GM12865 (cell line): ENCODE measurements at regions not wholly inside any gene's neighbourhood (a gene's known extent, or its start where the extent isn't known, plus 50 kb on each side); places are given as distances from the start of the nearest gene placed in this dataset.
"Not testable (repeated sequence)": the region's sequence is repeated elsewhere in the genome, so short reads cannot be mapped to it uniquely, and the experiment has no call there.

Experiments used
- DNase-seq: peaks from one replicate; pipeline ENCODE4 v3.0.0; 2010; ENCODE audit warnings: low read depth
- H3K4me3 ChIP-seq: 2 replicates; pipeline ENCODE4 v1.5.1; 2011; ENCODE audit warnings: mild to moderate bottlenecking, low read depth, low read length, control low read depth
- TF ChIP-seq, protein P1 (sequence below): IDR thresholded peaks from 2 replicates; pipeline ENCODE4 v1.5.1; 2011; ENCODE audit warnings: low read length, control low read depth, low read depth, inconsistent platforms; ENCODE audit not compliant: insufficient read depth; ENCODE audit errors: missing control alignments

DNA sequence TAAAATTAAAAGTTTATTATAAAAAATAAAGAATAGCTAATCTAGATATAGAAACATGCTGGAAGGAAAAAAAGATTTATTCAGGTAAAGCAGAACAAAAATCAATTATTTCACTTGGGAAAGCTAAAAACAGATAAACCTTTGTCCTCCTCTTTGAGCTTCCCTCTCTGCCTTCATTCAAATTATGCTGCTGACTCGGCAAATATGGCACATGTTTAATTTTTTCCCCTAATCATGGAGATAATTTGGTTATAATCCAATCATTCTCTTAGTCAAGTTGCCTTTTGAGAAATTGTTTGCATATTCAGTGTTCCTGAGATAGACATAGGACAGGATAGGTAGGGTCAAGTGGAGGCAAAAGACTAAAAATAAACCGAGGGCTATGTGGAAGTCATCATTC, 556.8 kb upstream of the PTCHD4 start:
- no peak overlapping the region for H3K4me3 ChIP-seq
- DNase-seq: no peak
- TF ChIP-seq, protein P1, sequence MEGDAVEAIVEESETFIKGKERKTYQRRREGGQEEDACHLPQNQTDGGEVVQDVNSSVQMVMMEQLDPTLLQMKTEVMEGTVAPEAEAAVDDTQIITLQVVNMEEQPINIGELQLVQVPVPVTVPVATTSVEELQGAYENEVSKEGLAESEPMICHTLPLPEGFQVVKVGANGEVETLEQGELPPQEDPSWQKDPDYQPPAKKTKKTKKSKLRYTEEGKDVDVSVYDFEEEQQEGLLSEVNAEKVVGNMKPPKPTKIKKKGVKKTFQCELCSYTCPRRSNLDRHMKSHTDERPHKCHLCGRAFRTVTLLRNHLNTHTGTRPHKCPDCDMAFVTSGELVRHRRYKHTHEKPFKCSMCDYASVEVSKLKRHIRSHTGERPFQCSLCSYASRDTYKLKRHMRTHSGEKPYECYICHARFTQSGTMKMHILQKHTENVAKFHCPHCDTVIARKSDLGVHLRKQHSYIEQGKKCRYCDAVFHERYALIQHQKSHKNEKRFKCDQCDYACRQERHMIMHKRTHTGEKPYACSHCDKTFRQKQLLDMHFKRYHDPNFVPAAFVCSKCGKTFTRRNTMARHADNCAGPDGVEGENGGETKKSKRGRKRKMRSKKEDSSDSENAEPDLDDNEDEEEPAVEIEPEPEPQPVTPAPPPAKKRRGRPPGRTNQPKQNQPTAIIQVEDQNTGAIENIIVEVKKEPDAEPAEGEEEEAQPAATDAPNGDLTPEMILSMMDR: no peak

DNA sequence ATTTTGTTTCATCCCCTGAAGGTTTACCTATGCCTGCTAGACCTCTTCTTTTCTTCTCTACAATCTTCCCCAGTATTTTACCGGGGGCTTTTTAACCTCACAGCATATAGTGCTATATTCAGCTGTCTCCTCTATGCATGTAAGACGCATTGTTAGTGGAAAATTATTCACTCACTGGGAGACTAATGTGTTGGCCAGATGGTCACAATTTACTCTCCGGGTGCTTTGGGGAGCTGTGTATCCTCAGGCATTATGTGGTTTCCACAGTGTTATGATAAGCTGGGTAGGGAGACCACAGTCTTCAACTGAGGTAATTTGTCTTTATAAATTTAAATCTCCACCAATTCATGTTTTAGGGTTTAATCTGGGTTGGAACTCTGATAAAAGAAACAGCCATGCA, 553.8 kb upstream of the PTCHD4 start:
- no peak overlapping the region for H3K4me3 ChIP-seq
- DNase-seq: no peak
- TF ChIP-seq, protein P1: no peak

DNA sequence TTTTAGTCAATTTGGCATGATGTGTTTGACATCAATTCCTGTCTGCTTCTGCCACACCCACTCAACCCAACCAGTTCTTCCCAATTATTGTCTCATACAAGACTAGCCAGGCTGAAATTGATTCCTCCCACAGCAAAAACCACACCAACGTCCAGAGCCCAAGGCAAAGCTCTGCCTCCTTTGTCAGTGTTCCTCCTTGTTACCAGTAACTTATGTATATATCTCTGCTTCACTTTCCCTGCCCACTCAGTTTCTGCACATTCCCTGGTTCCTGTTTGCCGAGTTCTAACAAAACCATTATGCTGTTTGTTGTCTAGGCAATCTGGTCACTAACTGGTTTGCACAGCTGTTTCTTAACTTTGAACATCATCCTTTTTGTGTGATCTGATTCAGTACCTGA, 547.9 kb upstream of the PTCHD4 start:
- no peak overlapping the region for H3K4me3 ChIP-seq
- DNase-seq: no peak
- TF ChIP-seq, protein P1: no peak

DNA sequence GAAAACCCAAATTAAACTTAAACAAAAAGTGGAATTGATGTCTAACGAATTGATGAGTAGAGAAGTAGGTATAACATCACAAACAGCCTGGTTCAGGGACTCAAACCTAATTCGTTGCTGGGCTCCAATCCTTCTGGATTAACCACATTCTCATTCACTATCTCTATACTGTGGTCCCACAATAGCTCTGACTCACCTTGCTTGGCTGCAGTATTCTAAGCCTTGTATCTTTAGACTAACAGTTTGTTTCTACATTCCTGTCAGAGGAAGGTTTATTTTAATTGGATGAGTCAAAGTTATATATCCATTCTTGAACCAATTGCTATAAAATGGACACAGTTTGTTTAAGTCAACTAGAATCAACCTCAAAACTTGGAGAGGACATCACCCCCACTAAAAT, 530.5 kb upstream of the PTCHD4 start:
- DNase-seq: no peak
- TF ChIP-seq, protein P1: no peak
- no peak overlapping the region for H3K4me3 ChIP-seq

DNA sequence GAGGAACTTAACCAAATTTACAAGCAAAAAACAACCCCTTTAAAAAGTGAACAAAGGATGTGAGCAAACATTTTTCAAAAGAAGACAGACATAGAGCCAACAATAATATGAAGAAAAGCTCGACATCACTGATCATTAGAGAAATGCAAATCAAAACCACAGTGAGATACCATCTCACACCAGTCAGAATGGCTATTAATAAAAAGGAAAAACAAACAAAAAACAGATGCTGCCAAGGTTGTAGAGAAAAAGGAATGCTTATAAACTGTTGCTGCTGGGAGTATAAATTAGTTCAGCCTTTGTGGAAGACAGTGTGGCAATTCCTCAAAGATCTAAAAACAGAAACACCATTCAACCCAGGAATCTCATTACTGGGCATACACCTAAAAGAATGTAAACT, 527.8 kb upstream of the PTCHD4 start:
- DNase-seq: not testable (repeated sequence)

DNA sequence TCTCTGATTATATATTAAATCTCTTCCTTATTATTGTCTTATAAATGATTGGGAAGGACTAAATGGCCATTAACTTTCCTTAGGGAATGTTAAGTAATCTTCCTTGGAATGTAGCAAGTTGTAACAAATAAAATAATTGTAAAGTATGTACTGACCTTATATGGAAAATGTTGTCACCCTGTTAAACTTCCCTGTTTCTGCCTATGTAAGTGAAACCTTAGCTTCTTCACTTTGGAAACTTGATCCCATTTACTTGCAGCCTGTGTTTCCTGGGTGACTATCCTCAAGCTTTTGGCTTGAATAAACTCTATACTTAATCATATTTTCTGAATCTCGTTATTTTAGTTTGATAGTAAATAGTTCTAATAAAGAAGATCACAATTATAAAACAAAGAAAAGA, 519.5 kb upstream of the PTCHD4 start:
- TF ChIP-seq, protein P1: no peak
- DNase-seq: no peak
- no peak overlapping the region for H3K4me3 ChIP-seq

More for the DNA sequence above, 527.8 kb upstream of the PTCHD4 start:
- H3K4me3 ChIP-seq: not testable (repeated sequence)

DNA sequence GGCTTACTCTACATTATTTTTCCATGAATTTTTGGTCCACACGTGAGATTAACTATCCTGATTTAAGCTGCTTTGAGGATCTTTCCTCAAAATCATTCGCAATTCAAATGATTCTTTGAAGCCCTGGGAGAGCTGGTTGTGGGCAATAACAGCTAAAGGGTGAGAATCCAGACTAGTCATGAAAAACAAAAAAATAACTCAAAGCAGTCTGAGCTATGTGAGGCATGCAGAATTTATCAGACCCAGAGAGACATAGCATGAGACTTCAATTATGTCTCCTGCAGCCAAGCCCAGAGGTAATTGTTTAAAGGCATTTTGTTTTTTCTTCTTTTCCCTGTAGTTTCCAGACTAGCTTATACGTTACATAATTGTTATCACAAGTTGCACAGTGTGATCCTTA, 517.3 kb upstream of the PTCHD4 start:
- H3K4me3 ChIP-seq: no peak overlapping the region
- no peak for DNase-seq
- TF ChIP-seq, protein P1: no peak
